Stimulated activated CD8-positive, alpha-beta memory T cell treated with anti-CD3 and anti-CD28 coated beads, Interleukin-12 subunit alpha, Interleukin-12 subunit beta, amount 100 ng/mL, for 1 hour (primary cell): ENCODE measurements at regions not wholly inside any gene's neighbourhood (a gene's known extent, or its start where the extent isn't known, plus 50 kb on each side); places are given as distances from the start of the nearest gene placed in this dataset.

Experiments used
- DNase-seq: peaks from one replicate; pipeline ENCODE4 v3.0.0-alpha.2; 2020; ENCODE audit warnings: low read depth

GRCh38 chr10:43970717-43971116, 322.0 kb upstream of the ZNF32 start:
- no peak for DNase-seq

GRCh38 chr10:43970018-43970698, 321.5 kb upstream of the ZNF32 start:
- DNase-seq, result no peak

- DNase-seq, result no peak
Measured at GRCh38 chr10:43969506-43969905, 320.8 kb upstream of the ZNF32 start.

- DNase-seq, result no peak
Measured at GRCh38 chr10:43968961-43969360, 320.3 kb upstream of the ZNF32 start.

- no peak for DNase-seq
Measured at GRCh38 chr10:43968076-43968475, 319.4 kb upstream of the ZNF32 start.

GRCh38 chr10:43966571-43966965, 317.9 kb upstream of the ZNF32 start:
- DNase-seq, result no peak

- DNase-seq, result no peak
Measured at GRCh38 chr10:43965918-43966570, 317.4 kb upstream of the ZNF32 start.

- no peak for DNase-seq
Measured at GRCh38 chr10:43965033-43965917, 316.6 kb upstream of the ZNF32 start.

- DNase-seq, result no peak
Measured at GRCh38 chr10:43964486-43964885, 315.8 kb upstream of the ZNF32 start.

- no peak for DNase-seq
Measured at GRCh38 chr10:43963793-43964425, 315.2 kb upstream of the ZNF32 start.

- DNase-seq, result no peak
Measured at GRCh38 chr10:43963379-43963778, 314.7 kb upstream of the ZNF32 start.

GRCh38 chr10:43962346-43963191, 313.9 kb upstream of the ZNF32 start:
- DNase-seq, result no peak

- DNase-seq, result no peak
Measured at GRCh38 chr10:43961523-43962345, 313.1 kb upstream of the ZNF32 start.

- no peak for DNase-seq
Measured at GRCh38 chr10:43960981-43961380, 312.3 kb upstream of the ZNF32 start.

- no peak for DNase-seq
Measured at GRCh38 chr10:43960477-43960876, 311.8 kb upstream of the ZNF32 start.

- no peak for DNase-seq
Measured at GRCh38 chr10:43960135-43960415, 311.4 kb upstream of the ZNF32 start.

- DNase-seq, result no peak
Measured at GRCh38 chr10:43959364-43960134, 310.9 kb upstream of the ZNF32 start.

- DNase-seq, result no peak
Measured at GRCh38 chr10:43958964-43959363, 310.3 kb upstream of the ZNF32 start.

GRCh38 chr10:43958071-43958432, 309.4 kb upstream of the ZNF32 start:
- DNase-seq, result no peak
